ENCODE measurements at regions not wholly inside any gene's neighbourhood (a gene's known extent, or its start where the extent isn't known, plus 50 kb on each side); places are given as distances from the start of the nearest gene placed in this dataset.
A peak's percentile ranks its signal among the peaks of the same experiment; 100 is the strongest.

DNA sequence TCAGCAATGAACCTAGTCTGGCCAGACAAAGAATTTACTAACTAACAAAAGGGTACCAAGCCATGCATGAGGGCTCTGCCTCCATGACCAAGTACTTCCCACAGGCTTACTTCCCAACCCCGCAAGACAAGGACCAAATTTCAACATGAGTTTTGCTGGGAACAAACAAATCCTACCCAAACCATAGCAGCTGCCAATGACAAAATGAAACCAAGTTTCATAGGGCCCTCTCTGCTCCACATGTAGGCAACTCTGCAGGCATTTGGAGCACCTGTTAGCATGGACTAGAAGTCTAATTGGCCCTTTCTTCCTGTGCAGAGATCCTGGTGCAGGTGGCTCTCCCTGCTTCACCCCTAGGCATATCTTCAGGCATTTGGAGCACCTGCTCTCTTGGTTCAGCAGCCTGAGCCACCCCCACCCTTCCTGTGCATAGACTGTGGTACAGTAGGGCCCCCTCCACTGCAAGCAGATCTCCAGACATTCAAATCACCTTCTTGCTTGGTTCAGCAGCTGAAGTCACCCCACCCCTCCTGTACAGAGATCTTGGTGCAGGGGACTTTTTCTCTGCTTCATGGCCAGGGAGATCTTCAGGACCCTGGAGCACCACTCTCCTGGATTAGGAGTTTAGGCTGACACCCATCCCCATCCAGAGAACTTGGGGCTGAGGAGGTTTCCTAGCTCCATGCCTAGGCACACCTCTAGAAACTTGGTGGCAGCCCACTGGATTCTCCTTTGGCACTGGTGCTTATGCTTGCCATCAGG, 308.7 kb downstream of the RPAP3 start:
- in situ Hi-C loops (cut with HindIII; ENCODE audit: low pct_unique_long_range_greater_than_20kb, low sequenced_read_pairs): no loop called here
- no peak for DNase-seq (ENCODE audit: low read depth)

DNA sequence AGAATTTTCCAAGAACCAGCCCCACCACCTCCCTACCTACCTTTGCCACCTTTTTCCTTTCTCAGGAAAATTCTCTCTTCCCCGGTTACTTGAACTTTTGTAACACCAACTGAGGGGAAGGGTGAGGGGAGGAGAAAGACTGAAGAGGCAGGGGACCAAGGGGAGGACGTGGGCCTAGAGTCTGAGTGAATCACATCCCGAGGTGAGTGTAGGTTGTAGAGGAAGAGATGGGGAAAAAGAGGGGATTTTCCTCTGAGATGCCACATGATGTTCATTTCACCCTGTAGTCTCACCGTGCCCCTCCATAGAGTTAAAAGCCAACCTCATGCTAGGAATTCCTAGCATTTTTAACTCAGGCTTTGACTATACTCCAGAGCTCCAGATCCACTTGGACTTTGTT, 311.8 kb downstream of the RPAP3 start:
- in situ Hi-C loops (cut with HindIII; ENCODE audit: low pct_unique_long_range_greater_than_20kb, low sequenced_read_pairs): no loop called here
- DNase-seq (ENCODE audit: low read depth): peak; percentile 28

DNA sequence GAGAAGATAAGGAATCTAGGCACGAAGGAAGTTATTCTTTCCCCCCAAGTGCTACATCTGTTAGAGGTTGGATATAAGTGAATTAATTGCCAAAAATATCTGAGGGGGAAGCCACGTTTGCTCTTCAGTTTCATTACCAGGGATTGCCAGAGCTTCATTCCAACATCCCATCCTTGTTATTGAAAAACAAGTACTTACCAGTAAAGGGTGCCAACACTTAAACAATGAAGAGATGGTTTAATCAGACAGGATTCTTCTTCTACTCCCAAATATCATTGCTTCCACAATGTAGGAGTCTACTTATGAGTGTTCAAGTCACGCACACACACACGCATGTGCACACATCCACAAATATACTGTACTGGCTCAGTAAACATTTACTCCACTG, 312.4 kb downstream of the RPAP3 start:
- in situ Hi-C loops (cut with HindIII; ENCODE audit: low pct_unique_long_range_greater_than_20kb, low sequenced_read_pairs): no loop called here
- no peak for DNase-seq (ENCODE audit: low read depth)

DNA sequence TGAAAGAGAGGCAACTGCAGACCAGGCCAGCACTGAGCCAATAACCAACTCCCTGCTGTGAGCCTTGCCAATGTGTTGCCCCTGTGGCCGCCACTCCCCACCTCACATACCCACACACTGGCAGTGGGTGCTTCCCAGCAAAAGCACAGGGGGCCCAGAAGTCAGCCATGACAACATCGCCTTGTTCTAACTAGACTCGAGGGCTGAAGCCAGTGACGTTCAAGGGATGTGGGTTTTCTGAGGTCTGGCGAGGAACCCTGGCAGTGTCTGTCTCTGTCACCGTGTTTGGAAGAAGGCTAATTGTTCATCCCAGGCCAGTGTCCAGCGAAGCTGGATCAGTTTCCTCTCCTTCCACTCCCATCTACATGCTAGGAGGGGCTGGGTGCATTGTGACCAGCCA, 311.8 kb upstream of the AMIGO2 start:
- in situ Hi-C loops (cut with HindIII; ENCODE audit: low pct_unique_long_range_greater_than_20kb, low sequenced_read_pairs): no loop called here
- no peak for DNase-seq (ENCODE audit: low read depth)

DNA sequence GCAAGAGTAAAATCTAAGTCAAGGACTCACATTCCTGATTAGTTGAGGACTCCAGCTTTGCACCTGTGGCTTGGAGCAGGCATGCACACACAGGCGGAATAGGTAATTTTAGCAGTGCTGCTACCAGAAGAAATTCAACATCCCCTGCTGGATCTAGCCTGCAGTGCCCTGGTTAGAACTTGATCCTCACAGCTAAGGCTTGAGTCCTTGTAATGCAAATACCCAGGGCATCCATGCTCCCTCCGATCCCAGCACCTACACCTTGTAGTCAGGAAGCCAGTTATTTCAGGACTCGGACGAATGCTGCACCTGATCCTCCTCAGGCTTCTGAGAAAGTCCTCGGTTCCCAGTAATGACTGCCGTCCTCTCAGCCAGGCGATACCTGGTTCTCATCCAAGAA, 309.0 kb upstream of the AMIGO2 start:
- in situ Hi-C loops (cut with HindIII; ENCODE audit: low pct_unique_long_range_greater_than_20kb, low sequenced_read_pairs): no loop called here
- DNase-seq (ENCODE audit: low read depth): no peak

DNA sequence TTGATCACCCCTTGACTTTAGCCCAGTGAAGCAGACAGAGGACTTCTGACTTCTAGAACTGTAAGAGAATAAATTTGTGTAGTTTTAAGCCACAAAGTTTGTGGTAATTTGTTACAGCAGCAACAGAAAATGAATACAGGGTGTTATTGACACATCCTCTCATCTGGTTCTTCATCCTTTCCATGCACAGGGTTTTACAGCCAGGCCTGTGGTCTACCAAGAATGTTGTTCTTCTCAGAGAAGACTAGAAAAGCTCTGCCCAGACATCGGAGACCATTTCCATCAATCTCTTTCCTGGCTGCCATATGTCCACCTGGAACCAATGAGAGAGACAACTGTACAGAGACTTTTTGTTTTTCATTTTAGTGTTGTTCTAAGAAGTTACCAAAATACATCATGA, 308.2 kb upstream of the AMIGO2 start:
- DNase-seq (ENCODE audit: low read depth): no peak
- in situ Hi-C loops (cut with HindIII; ENCODE audit: low pct_unique_long_range_greater_than_20kb, low sequenced_read_pairs): no loop called here

DNA sequence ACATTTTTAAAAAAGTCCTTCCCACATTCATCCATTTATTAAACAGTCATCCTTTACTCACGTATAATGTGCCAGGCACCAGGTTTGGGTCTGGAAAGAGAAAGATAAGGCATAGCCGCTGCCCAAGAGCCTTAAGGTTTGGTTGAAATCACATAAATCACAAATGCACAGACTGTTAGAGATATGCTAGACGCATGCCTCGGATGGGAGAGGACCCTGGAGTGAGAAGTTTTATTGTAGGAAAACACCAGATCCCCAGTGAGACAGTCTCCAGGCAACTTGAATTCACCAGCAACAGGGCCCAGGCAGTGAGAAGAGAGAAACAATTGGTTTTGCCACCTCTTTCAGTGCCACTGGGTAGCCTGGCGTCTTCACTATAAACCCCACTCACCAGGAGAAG, 305.9 kb upstream of the AMIGO2 start:
- in situ Hi-C loops (cut with HindIII; ENCODE audit: low pct_unique_long_range_greater_than_20kb, low sequenced_read_pairs): no loop called here
- no peak for DNase-seq (ENCODE audit: low read depth)

DNA sequence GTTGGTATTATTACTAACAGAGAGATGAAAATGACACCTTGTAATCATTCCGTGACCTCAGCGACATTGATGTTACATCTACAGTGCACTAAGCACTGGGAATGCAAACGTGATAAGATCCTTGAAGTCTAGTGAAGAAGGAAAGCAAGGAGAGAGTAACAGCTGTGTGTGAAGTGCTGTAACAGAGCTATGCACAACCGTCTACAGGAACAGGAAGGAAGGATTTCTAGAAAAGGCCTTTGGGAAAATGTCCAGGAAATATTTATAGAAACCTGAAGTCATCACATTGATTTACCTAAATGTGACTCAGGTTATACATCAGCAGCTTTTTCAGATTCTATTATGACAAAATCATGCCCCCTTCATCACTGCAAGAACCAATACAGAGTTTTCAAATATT, 304.2 kb upstream of the AMIGO2 start:
- DNase-seq (ENCODE audit: low read depth): no peak

DNA sequence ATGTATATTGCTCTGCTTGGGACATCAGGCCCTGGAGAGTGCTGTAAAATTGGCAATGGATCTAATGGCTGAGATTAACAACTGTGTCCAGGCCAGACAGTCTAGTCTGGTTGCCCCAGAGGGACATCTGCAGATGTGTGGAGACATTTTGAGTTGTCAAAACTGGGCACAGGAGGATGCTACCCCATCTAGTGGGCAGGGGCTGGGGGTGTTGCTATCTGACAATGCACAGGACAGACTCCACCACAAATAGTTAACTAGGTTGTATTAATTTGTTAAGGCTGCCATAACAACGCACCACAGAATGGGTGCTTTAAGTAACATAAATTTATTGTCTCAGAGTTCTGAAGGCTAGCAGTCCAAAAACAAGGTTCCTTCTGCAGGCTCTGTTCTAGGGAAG, 302.5 kb upstream of the AMIGO2 start:
- no peak for DNase-seq (ENCODE audit: low read depth)
- in situ Hi-C loops (cut with HindIII; ENCODE audit: low pct_unique_long_range_greater_than_20kb, low sequenced_read_pairs): no loop called here

More for the DNA sequence above, 304.2 kb upstream of the AMIGO2 start:
- in situ Hi-C loops (cut with HindIII; ENCODE audit: low pct_unique_long_range_greater_than_20kb, low sequenced_read_pairs): no loop called here

DNA sequence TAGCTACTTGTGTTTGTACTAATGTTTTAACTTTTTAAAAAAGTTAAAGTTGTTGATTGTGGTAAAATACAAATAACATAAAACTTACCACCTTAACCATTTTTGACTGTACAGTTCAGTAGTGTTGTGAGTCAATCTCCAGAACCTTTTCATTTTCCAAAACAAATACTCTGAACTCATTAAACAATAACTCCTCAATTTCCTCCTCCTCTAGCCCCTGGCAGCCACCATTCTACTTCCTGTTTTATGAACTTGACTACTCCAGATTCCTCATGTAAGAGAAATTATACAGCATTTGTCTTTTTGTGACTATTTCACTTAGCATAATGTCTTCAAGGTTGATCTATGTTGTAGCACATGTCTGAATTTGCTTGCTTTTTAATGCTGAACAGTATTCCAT, 299.1 kb upstream of the AMIGO2 start:
- in situ Hi-C loops (cut with HindIII; ENCODE audit: low pct_unique_long_range_greater_than_20kb, low sequenced_read_pairs): no loop called here
- DNase-seq (ENCODE audit: low read depth): no peak

DNA sequence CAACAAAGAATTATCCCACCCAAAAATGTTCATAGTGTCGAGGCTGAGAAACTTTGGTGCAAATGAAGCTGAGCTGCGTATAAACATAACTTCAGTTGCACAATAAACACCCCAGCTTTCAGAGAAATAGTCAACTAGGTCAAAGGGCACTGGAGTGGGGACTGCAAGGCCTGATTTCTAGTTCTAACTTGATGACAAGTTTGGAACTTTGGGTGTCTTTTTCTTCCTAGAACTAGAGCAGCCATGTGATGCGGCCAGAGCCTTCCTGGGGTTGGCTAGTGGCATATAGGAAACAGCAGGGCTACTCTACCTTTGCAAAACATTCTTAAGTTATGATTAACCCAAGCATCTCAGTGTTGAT, 298.4 kb upstream of the AMIGO2 start:
- in situ Hi-C loops (cut with HindIII; ENCODE audit: low pct_unique_long_range_greater_than_20kb, low sequenced_read_pairs): no loop called here

DNA sequence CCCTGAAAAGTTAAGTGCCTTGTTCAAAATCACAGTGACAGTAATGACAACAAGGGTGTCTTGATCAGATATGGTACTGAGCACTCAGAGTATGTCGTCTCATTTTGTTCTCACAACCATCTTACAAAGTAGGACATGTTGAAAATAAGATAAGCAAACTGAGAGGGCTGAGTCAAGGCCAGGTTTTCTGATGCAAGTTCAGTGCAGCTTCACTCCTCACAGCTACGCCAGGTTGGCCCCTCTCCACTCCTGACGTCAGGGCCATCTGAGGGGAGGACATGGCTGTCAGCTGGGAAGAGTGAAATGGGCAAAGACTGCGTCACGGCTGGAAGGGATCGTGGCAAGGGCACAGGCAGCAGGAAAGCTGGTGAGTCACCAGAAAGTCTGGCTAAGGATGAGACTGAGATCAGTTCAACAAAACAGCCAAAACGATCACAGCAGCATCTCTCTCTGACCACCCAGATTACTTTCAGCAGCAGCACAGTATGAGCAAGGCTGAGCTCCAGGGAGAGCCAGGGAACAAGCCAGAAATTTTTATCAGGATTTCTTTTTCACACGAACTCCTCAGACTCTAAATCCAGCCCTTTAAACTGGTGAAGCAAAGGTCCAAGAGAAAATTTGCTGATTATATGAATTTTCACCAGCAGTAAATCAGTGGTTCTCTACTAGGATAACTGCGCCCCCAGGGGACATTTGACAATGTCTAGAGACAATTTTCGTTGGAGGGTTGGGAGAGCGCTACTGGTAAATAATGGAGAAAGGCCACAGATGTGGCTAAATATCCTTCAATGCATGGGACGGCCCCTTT, 297.9 kb upstream of the AMIGO2 start:
- DNase-seq (ENCODE audit: low read depth): peak; percentile 83

More for the DNA sequence above, 298.4 kb upstream of the AMIGO2 start:
- DNase-seq (ENCODE audit: low read depth): no peak

DNA sequence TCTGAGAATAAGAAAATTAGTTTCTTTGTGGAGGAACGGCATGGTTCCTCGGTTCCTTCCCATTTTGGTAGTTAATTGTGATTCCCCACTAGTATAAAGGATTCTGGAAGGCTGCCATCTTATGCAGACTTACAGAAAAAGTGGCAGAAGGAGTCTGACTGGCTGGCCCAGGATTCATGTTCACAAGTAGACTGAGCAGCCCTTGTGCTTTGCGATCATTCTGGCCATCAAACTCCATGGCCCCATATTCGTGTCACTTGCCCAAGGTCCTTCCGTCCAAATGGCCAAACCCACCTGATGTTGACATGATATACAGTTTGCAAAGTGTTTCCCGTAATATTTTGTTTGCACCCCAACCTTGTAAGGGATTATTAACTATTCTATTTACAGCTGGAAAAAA, 297.2 kb upstream of the AMIGO2 start:
- in situ Hi-C loops (cut with HindIII; ENCODE audit: low pct_unique_long_range_greater_than_20kb, low sequenced_read_pairs): no loop called here
- DNase-seq (ENCODE audit: low read depth): no peak

More for the DNA sequence above, 297.9 kb upstream of the AMIGO2 start:
- in situ Hi-C loops (cut with HindIII; ENCODE audit: low pct_unique_long_range_greater_than_20kb, low sequenced_read_pairs): no loop called here

DNA sequence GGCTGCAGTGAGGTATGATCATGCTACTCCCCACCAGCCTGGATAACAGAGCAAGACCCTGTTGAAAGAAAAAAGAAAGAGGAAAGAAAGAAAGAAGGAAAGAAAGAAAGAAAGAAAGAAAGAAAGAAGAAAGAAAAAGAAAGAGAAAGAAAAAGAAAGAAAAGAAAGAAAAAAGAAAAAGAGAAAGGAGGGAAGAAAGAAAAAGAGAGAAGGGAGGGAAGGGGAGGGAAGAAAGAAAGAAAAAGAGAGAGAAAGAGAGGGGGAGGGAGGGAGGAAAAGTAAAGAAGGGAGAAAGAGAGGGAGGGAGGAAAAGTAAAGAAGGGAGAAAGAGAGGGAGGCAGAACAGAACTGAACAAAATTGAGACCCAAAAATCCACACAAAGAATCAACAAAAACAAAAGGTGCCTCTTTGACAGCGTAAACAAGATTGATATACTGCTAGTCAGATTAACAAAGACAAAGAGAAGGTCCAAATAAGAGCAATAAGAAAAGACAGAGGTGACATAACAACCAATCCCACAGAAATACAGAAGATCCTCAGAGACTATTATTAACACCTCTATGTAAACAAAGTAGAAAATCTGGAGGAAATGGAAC, 293.9 kb upstream of the AMIGO2 start:
- in situ Hi-C loops (cut with HindIII; ENCODE audit: low pct_unique_long_range_greater_than_20kb, low sequenced_read_pairs): no loop called here

DNA sequence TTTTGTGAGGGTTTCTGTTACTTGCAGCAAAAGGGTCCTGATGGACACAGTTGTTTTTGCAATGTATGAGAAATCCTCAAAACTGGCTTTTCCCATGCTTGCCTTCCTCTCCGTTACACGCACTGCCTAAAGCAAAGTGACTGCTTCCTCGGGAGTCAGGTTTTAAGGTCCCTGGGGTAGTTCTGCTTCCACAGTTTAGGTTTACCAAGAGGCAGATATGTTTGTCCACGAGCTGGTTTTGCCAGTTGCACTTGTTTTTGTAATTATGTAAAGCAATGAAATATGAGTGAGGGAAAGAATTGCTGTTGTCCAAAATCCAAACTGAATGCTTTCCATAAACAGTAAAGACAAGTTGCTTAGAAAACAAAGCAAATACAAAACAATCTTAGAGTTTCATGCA, 290.7 kb upstream of the AMIGO2 start:
- in situ Hi-C loops (cut with HindIII; ENCODE audit: low pct_unique_long_range_greater_than_20kb, low sequenced_read_pairs): no loop called here
- no peak for DNase-seq (ENCODE audit: low read depth)

More for the DNA sequence above, 293.9 kb upstream of the AMIGO2 start:
- DNase-seq (ENCODE audit: low read depth): no peak

DNA sequence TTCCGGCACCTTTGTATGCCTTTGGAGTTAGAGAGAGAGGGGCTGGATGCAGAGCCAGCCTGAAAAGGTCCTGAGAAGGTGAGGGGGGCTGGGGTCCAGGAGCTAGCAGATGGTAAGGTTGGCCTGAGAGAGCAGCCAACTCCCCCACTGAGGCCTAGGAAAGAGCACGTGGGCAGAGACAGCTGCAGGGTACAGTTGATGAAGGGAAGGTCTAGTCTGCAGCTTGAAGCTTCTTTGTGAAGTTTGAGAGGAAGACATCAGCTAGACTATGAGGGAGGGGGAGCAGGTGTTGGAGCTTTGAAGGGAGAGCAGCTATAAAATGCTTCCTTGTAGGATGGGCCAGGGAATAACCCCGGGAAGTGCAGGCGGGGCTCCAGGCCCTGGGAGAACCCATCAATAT, 289.3 kb upstream of the AMIGO2 start:
- DNase-seq (ENCODE audit: low read depth): no peak
- in situ Hi-C loops (cut with HindIII; ENCODE audit: low pct_unique_long_range_greater_than_20kb, low sequenced_read_pairs): no loop called here

DNA sequence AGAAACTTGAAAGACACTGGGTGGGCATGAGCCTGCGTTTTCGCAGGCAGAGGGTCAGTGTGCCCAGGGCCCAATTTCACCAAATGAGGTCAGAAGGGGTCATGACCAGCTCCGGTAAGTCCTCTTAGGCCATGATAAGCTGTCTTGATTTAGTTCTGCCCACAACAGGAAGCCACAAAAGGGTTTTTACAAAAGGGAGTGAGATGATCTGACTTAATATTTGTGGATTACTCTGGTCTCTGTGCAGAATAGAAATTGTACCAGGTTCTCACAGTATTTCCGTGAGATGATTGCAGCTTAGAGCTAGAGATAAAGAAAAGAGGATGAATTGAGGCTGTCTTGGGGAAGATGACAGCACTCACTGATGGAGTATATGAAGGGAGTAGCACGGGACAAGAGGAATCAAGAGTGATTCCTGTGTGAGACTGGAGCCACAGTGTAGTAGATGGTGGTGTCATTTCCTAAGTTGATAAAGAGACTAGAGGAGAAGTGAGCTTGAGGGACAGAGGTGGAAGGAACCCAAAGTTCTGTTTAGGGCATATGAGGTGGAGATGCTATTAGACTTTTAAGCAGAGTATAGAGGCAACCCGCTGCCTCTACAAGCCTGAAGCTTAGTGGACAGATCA, 288.3 kb upstream of the AMIGO2 start:
- in situ Hi-C loops (cut with HindIII; ENCODE audit: low pct_unique_long_range_greater_than_20kb, low sequenced_read_pairs): no loop called here
- DNase-seq (ENCODE audit: low read depth): no peak

DNA sequence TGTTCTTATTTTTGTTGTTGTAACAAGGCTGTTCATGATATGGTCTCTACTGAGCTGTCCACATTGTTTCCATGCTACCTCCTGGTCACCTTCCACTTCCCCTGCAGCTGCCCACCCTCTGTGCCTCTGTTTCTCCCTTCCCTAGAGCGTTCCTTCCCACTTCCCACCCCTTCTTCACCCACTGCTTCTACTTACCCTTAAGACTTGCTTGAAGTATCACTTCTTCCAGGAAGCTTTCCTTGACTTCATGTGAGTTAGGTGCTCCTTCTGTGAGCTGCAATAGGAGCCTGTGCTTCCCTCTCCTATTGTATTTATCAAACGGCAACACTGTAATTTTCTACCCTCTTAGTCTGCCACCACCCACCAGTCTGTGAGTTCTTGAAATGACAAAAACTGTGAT, 286.8 kb upstream of the AMIGO2 start:
- DNase-seq (ENCODE audit: low read depth): no peak
- in situ Hi-C loops (cut with HindIII; ENCODE audit: low pct_unique_long_range_greater_than_20kb, low sequenced_read_pairs): no loop called here

DNA sequence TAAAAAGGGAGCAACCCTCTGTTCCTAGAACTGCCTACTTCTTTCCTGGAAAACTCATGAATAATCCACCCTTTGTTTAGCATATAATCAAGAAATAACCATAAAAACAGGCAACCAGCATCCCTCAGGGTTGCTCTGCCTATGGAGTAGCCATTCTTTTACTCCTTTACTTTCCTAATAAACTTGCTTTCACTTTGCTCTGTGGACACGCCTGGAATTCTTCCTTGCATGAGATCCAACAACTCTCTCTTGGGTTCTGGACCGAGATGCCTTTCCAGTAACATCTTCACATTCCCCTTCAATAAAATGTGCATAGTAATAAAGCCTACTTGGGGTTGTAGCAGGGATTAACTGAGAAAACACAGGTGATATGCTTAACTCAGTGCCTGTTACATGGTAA, 286.4 kb upstream of the AMIGO2 start:
- in situ Hi-C loops (cut with HindIII; ENCODE audit: low pct_unique_long_range_greater_than_20kb, low sequenced_read_pairs): no loop called here
- no peak for DNase-seq (ENCODE audit: low read depth)
